ENCODE measurements at regions not wholly inside any gene's neighbourhood (a gene's known extent, or its start where the extent isn't known, plus 50 kb on each side); places are given as distances from the start of the nearest gene placed in this dataset.
"Not testable (repeated sequence)": the region's sequence is repeated elsewhere in the genome, so short reads cannot be mapped to it uniquely, and the experiment has no call there.

DNA sequence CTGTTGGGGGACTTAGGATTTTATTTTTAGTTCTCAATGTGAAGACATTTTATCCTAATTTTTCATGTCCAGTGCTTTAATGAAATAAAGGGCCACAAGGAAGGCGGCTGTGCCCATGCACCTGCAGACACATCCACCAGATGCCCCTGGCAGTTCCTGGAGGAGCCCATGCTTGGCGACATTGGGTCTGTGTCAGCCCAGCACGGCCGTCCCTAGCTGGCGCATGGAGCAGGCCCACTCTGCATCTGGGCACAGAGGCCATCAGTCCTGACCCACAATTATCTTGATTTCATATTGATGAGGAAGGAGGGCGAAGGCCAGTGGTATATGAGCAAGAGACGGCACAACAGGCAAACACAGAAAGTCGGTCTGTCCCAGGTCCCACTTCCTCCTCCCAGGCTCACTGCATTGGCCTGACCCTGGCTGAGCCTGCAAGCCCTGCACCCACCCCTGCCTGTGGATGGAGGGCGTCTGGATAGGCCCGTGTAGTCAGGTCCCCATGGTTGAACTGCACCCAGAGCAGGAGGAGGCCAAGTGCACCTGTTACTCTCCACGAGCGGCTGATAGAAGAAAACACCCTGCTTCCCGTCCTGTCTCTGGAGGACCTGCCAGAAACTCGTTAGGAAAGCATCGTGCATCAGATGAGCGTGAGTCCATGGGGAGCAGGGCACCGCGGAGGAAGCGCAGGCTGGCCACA is 296.9 kb downstream of the BRD1 start:
- DNase-seq (ENCODE audit: low spot score), result no peak

DNA sequence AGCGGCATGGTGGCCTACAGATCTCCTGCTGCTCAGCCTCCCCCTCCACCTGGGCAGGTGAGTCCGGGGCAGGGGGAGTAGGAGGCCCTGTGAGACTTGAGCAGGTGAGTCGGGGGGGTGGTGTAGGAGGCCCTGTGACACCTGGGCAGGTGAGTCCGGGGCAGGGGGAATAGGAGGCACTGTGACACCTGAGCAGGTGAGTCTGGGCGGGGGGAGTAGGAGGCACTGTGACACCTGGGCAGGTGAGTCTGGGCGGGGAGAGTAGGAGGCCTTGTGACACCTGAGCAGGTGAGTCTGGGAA is 299.3 kb downstream of the BRD1 start:
- DNase-seq (ENCODE audit: low spot score), result no peak

DNA sequence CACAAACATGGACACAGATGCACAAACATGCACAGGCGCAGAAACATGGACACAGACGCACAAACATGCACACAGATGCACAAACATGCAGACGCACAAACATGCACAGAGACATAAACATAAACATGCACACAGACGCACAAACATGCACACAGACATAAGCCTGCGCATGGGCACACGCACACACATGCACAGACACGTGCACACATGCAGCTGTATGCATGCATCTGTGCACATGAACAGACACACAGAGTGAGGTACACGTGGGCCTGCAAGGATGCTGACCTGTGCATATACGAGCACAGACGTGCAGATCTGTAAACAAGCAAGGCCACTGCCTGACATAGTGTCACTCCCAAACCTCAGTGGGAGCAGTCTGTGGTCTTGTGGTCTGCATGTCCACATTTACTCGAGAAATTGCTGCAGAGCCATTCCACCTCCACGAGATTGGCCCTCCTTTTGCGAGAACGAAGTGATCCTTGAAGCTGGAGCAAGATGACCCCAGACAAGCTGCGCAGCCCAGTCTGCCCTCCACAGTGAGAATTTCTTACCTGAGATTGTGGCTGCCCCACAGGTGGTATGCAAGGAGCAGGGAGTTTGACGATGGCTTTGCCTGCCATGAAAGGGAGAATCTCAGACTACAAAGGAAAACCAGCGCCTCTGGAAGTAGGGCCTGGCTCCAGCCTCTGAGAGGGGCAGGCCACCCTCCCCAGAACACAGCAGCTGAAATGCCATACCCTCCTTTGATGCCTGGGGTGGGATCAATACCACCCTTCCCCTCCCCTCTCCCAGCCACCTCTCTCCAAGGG is 299.9 kb downstream of the BRD1 start:
- DNase-seq (ENCODE audit: low spot score), result no peak

DNA sequence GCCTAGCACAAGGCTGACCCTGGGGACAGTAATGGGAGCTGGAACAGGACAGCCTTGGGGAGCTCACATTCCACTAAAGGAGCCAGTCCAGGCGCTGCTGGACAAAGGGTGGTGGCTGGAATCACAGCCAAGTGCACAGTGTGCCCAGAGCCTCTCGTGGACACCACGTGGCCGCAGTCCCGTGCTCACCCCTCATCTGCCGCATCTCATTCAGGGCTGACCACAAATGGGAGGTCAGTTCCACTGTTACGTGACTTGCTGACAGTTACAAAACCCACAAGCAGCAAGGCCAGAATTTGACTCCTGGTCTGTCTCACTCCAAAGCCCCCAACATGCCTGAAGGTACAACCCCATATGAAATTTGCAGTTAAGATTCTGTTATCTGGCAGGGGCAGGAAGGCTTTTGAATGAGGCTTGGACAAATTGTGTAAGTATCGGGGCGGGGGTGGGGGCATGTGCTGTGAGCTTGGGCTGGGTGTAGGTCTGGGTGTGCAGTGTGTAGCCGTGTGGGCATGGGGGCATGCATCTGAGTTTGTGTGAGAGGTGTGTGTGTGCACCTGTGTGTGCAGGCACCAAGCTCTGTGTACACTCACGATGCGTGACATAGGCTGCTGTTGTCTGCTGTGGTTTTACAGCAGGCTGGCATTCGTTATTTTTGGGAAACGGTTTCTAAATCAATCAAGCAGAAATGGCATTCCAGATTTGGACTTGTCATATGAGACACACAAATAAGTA is 301.7 kb downstream of the BRD1 start:
- no peak for DNase-seq (ENCODE audit: low spot score)

DNA sequence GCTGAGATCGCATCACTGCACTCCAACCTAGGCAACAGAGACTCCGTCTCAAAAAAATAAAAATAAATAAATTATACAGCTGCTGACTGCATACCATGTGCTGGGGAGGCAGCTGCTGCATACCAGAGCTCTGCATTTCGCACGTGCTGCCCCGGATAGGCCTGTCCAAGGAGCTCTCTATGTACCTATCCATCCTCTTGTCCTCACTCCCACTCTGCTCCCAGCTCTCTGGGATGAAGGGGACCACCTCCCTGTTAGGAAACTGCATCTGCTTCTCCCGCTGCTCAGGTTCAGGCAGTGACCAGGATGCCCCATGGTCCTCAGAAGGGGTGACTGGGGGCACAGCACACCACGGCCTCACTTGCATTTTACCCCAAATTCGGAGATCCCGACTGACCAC is 302.3 kb downstream of the BRD1 start:
- DNase-seq (ENCODE audit: low spot score), result no peak

DNA sequence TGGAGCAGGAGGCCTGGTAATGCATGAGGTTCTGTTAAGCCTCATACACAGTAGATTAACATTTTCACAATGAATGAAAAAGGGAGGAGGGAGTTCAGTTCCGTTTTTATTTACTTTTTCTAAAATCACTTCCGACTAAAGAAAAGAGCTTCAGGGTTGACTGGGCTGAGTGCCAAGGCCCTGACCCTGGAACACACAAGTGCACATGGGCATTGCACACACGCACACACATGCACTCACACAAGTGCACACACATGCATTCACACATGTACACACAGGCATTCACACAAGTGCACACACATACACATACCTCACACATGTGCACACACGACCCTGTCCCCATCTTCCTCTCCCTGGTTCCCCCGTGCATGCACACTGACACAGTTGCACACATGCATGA is 303.3 kb downstream of the BRD1 start:
- no peak for DNase-seq (ENCODE audit: low spot score)

DNA sequence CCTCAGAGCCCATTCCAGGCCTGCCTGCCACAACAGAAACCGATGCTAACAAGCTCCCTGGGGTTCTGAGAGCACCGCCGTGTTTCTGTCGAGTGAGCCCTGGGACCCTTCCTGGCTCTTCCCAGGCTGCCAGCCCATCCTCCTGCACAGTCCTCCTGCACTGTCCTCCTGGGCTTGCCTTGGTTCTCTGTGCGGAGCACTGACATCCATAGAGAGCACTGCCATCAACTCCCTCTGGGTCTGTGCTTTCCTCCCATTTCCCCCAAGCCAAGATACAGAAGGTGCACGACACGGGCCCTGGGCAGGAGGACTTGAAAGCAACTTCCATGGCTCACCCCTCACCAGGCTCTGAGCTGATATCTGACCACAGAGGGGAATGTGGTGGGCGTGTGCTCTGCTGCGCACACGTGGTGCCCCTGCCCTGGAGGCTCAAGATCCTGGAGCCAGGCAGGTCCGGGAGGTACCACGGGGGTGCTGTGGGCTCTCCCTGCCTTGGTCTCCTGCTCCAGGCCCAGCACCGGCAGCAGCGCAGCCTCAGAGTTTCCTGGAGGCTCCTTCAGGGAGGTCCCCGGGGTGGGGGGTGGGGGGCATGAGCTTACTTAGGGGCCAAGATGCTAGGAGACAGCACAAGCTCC is 304.2 kb downstream of the BRD1 start:
- no peak for DNase-seq (ENCODE audit: low spot score)

DNA sequence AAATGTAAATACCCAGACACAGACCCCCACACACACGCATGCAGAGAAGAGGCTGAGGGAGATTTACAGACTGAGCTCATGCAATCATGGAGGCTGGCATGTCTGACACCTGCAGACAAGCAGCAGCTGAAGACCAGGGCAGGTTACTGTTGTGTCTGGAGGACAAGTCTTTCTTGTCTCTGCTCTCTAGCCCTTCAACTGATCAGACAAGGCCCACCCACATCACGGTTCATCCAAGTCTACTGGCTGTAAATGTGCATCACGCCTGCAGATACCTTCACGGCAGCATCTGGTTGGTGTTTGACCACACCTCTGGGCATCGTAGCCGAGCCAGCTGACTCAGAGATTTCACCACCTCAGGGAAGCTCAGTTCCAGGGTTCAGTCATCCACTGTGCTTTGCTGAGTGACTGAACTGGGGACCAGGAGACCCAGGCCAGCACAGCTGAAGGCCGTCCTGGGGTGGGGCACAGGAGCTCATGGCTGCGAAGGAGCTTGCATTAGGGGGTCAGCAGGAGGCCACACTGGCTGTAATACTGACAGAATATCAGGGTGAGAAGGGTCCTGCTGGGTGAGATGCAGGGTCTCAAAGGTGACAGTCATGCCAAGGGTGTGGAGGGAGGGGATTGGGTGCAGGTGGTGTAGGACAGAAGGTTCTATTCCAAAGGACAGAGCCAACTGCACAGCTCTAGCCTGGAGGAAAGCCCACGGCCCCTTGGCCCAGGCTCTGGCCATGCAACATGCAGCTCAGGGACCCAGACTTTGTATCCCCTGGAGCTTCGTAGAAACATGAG is 304.9 kb downstream of the BRD1 start:
- DNase-seq (ENCODE audit: low spot score), result no peak

DNA sequence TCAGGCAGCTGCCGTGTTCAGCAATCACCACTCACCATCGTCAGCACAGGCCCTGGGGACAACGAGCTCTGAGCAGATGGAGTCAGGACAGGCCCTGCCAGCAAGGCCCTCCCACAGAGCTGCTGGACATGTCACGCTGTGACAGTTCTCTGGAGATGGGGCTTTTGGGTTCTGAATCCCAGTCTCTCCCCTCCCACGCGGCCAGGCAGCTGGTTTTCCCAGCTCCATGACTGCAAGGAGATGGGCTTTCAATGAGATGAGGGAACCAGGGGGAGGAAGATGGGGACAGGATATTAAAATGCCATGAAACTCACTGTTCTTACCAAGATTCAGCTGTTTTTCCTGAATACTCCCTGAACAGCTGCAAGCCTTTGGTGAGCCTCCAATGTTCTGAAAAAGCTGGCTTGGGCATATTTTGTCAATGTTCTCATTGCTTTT is 305.9 kb downstream of the BRD1 start:
- DNase-seq (ENCODE audit: low spot score), result no peak

DNA sequence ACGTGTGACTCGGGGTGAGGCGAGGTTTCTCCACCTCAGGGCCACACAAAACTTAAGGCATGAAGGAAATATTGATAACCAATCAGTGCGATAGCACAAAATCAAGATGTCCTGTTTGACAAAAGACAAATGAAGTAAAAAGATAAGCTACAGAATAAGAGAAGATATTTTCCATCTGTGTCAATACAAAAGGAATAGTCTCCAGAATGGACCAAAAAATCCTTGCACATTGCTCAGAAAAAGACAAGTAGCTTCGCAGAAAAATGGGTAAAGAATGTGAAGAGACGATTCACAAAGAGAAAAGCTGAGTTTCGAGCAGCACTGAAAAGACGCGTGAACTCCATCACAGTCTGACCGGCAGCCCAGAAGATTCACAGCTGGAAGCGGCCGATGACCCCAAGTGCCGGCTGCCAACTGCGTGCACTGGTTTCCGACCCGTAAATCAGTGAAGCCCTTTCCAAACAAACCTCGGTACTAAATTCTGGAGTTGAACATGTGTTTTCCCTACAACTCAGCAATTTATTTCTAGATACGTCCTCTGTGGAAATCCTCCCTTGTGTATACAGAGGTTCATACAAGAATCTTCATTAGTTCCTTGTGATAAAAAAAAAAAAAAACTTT is 308.4 kb downstream of the BRD1 start:
- no peak for DNase-seq (ENCODE audit: low spot score)

DNA sequence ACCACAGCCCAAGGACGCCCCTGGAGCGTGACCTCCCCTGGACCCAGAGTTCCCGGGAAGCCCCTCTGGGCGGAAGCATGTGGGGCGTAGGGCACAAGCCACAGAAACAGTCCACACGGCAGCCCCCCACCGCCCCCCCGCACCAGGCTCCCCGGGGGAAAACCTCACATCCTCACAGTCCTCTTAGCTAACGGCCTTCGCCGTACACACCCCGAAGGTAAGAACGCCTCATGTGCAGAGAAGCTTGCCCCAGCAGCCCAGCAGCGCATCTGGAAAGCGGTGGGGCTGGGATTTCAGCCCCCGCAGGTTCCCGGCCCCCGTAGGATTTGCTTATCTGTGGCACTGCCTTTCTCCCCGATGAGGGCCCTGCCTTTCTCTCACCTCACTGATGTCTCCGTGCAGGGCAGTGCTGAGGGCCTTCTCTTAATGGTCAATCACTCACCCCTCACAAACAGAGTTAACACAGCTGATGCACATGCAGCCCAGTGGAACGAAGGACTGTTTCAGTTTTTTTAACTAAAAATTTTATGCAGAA is 309.2 kb downstream of the BRD1 start:
- DNase-seq (ENCODE audit: low spot score), result no peak

DNA sequence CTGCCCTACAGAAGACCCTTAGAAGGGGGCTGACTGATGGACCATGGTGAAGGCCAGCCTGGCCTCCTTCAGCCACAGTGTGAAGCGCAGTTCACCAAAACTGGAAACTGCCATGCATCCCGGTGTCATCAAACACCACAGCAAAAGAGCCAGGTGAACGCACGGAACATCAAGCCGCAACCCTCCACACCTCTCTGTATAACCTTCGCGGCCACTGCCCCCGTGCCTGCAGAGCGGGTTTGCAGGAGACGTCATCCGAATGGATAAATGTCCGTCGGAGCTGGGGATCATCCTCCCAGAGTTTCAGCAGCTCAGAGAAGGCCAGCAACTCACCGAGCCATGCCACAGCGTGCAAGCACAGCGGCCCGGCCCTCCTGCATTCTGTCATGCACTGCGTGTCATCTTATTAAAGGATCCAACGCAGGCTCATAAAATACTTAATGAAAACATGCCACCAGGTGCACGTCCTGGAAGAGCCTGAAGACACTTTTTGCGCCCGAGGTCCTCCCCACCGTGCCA is 309.9 kb downstream of the BRD1 start:
- DNase-seq (ENCODE audit: low spot score), result no peak

DNA sequence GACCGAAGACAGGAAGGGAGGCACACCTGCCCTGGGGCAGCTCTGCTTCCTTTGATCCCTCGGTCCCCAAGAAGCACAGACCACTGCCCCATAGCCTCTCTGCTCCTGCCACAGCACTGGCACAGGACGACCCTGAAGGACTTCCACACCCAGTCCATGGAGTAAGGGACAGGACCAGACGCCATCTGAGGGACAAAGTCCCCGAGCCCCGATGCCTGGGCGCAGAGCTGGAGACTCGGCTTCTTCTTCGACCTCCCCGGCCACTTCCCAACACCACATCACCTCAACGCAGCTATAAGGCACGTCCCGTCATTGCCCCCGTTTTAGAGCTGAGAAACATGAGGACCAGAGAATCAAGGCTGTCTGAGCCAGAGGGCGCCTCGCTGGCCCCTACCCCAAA is 310.5 kb downstream of the BRD1 start:
- DNase-seq (ENCODE audit: low spot score), result no peak

DNA sequence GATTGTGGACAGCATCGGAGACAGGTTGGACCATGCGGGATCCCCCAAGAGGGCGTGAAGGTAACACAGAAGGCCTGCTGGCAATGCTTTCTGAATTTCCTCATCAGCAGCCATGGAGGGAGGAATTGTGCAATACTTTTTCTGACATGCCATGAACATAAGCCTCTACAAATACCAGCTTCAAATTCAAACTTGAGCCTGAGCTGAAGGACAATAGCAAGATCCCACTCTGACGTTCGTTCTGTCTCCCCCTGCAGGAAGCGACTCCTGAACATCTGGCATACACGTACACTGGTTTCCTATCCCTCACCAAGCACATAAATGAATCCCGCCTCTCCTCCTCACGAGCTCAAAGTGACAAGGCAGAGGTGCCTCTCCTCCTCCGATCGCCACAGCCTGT is 312.2 kb downstream of the BRD1 start:
- no peak for DNase-seq (ENCODE audit: low spot score)

DNA sequence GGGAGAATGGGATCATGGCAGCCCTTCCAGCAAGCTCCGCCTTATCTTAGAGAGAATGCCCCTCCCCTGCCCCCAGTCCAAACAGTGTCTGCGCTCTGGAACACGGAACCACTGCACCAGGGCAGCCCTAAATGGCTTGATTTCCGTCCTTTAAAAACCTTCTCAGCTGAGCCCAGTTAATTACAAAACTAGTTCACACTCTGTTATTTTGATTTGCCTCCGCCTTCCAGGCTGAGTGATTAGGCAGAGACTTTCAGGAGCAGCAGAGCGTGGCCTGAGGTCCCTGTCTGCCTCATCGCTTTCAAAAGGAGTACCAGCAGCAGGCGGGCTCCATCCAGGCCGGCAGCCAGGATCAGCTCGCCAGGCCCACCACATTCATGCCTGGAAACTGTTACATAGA is 313.0 kb downstream of the BRD1 start:
- no peak for DNase-seq (ENCODE audit: low spot score)

DNA sequence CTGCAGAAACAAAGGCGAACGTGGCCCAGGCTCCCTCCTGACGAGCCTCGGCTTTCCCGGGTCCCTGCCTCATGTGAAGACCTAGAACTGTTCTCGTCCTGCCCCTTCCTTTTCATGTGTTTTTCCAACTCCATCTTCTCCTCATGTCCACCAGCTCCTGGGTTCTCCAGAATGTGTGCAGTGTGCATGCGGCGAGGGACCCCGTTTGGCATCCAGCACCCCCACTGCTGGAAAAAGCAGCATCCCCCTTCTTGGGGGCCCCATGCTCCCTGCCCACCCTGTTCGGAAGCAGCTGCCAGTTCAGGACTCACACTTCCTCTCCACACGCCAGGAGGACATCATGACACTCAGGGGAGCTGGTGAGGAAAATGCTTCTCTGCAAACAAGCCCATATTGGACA is 313.5 kb downstream of the BRD1 start:
- no peak for DNase-seq (ENCODE audit: low spot score)

DNA sequence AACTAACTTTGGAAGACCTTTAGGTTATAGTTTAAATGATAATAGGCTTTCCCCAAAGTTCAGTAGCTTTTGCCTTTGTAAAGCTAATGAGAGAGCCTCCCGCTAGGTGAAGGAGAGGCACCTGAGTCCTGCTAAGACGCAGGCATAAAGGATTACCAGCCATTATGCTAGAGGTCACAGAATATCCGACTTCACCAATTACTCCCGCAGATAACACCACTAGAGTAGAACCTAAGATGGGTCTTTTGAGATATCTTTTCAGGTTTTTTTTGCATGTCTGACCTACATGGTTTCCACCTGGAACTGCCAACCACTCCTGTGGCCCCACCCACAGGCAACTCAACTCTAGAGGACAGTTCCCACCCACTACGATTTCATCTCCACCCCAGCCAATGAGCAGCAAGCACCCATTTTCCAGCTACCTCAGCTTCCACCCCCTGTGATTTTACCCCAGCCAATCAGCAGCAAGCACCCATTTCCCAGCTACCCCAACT is 314.3 kb downstream of the BRD1 start:
- DNase-seq (ENCODE audit: low spot score), result no peak

DNA sequence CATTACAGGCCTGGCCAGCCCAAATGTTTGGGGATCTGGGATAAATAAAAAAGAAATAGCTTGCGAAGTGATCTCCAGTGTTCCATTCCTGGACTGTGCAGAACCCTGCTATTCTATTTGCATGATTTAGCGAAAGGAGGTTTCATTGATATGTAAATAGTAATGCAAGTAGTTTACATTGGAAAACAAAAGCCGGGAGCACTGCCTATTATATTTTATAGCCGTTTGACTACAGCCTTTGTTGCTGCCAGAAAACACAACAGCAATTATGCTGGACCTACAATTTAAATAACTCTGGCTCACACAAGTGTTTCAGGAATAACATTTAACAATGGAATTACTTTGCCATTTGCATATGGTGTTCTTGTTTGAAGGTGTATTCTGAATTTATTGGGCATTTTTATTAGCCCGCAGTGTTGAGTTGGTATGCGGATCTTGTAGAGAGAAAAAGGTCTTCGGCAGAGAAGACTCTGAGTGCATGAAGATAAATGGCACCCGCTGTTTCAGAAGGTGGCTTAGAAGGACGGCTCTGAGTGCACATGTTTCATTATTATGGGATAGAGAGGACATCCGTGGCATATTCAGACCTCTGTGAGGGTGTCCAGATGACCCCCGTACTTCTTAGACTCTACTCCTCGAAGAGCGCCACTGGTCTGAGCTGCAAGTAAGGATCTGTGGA is 315.0 kb downstream of the BRD1 start:
- DNase-seq (ENCODE audit: low spot score), result no peak

DNA sequence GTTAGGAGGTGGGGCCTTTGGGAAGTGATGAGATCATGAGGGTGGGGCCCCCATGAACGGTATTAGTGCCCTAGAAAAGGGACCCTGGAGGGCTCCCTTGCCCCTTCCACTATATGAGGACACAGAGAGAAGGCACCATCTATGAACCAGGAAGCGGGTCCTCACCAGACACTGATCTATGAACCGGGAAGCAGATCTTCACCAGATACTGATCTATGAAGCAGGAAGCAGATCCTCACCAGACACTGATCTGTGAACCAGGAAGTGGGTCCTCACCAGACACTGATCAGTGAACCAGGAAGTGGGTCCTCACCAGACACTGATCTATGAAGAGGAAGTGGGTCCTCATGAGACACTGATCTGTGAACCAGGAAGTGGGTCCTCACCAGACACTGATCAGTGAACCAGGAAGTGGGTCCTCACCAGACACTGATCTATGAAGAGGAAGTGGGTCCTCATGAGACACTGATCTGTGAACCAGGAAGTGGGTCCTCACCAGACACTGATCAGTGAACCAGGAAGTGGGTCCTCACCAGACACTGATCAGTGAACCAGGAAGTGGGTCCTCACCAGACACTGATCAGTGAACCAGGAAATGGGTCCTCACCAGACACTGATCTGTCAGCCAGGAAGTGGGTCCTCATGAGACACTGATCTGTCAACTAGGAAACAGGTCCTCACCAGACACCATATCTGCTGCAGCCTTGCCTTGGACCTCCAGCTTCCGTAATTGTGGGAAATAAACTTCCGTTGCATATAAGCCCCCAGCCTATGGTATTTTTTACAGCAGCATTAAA is 316.1 kb downstream of the BRD1 start:
- not testable (repeated sequence) for DNase-seq (ENCODE audit: low spot score)

Measured in H4 (cell line).